Dedifferentiated amniotic fluid mesenchymal stem cell (primary cell): ENCODE measurements at regions not wholly inside any gene's neighbourhood (a gene's known extent, or its start where the extent isn't known, plus 50 kb on each side); places are given as distances from the start of the nearest gene placed in this dataset.

Experiments
- DNase-seq: peaks from one replicate; pipeline ENCODE4 v3.0.0-alpha.2; 2016; ENCODE audit errors: extremely low spot score

DNA sequence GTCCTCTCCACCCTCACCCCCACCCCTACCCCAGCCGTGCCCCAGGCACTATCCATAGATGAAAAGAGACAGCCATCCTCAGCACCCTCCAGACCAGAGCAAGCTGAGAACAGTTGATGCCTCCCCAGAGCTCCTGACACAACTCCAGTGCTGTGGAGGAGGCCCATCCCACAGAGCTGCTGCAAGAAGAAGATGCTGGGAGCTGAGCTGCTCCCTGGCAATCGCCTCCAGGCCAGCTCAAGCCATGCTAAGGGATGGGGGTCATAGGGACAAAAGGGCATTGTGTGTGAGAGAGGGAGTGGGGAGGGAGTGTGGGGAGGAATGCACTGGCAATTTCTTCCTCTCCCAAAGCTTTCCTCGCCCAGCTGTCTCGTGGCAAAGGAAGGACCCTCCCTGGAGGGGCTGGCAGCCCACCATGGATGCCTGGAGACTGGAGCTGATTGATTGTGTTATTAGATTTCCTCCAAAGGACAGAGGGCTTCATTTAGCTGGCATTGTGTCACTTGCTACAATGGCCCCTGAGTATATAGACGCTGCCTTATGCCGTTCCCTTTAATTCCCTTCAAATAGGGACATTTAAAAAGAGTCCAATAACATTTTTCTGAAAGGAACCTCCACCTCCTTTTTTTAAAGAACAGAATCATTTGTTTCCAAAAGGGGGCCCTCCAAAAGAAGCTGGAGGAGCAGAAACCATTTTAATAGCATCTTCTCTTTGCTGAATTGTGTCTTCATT is 476.4 kb downstream of the FOXO1 start:
- no peak for DNase-seq

DNA sequence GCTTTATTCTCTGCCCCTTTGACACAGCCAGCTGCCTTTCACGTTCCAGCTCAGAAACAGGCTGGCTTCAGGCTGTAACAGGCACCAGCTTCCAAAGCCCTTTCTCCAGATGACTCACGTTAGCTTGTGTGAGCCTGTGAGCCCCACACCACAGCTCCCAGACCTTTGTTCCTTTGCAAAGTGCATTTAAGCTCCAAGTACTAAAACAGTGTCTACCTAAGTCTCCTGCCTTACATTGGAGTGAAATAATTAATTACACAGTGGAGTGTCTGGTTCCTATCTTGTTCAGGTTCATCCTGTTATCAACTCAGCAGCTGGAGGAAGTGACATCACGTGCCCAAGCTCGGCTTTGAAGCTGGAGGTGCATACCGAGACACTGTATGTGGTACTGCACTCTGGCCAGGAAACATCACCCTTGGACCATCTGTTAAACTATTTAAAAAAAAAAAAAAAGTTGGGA is 475.8 kb downstream of the FOXO1 start:
- DNase-seq, result no peak

DNA sequence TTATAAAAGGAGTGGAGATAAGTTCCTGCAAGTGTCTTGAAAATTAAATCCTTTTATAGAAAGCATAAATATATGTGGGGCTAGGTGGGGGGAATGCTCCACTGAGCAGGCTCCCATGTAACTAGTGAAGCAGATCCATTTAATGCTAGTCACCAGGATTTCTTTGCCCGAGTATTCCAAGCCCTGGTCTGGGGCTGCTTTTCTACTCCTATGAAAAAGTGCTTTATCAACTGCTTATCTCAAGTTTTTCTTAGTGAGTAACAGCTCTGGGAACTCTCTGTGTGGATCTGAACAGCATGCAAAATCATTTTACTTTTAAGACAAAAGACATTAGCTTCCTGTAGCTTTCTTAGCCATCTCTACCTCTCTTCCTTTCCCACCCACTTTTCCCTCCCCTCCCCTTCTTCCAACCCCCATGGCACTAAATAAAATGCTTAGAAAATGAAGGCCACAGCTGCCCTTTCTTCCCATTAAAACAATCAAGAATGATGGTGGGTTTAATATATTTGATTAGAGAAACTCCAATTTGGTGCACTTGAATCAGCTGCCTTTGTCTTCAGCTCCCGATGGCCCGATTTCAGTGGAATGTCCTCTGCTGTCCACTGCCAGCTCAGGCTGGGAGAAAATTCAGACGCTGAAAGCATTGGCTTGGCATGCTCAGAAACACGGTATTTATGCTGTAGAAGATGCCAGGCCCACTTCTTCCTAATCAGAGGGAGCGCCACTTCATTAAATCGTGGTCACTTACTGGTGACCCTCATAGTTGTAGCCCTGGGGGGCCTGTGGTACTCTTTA is 475.1 kb downstream of the FOXO1 start:
- DNase-seq, result no peak

DNA sequence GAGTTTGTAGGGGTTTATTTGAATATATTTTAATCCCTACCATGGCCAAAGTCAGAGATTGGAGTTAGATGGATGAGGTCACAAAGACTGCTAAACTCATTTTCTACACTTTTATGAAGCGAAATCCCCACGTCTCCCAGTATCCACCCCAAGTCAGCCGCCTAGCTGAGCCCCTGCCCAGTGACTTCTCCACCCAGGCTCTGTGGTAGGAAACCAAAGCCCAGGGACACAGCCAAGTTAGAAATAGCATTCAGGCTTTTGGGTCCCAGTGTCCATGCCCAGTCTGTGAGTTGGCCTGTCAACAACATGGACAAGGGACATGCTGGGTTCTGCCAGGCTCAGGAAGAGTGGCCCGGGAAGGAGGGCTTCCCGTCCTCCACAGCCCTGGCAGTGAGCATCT is 474.0 kb downstream of the FOXO1 start:
- no peak for DNase-seq

DNA sequence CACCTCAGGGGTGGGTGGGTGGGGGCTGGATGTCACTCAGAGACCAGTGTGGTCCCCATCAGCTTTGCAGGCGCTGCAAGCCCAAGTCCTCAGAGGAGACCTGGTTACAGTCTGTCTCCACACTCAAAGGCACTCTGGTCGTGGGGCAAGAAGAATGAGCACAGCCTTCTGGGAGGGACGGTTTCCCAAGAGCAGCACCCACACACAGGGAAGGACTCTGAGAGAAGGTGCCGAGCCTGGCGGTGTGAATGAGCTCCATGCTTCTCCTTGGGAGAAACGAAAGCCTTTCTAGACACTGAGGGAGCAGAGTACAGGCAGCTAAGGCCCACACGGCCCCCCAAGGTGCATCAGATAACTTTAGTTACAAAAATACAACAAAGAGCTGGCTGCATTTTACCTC is 473.6 kb downstream of the FOXO1 start:
- DNase-seq, result no peak

DNA sequence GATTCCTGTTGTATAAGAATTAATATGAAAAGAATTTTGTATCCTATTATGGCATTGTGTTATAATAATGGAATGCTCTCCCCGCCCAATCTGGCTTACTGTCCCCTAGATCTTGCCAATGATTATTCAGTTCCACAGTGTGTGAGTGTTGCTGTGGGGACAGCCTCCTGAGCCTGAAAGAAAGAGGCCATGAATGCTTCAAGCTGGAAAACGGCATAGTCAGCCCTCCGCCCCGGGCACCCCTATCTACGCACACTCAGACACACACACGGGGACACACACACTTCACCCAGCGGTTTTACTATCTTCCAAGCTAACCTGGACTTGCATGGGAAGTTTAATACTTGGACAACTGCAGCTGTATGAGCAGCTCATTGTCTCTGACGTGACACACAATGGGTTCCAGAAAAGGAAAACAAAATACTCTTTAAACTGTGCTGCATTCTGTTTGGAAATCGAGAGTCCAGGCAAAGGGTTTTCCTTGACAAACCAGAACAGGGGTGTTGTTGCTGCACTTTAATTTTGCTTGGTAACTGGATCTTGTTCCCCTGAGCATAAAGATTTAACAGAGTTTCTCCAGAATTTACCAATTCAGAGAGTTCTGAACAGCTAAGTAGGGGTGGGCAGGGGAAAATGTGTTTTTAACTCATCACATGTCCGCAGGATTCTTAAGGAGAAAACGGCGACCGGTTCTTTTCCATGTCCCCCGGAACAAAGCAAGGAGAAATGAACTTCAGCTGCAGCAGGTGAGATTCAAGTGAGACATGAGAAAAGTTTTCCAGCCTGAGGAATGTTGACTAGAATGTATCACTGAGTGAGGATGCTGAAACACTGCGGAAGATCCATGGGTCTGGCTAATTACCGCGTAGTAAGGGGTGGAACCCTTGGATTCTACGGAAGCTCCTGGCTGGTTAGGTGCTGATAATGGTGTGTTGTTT is 472.9 kb downstream of the FOXO1 start:
- no peak for DNase-seq

DNA sequence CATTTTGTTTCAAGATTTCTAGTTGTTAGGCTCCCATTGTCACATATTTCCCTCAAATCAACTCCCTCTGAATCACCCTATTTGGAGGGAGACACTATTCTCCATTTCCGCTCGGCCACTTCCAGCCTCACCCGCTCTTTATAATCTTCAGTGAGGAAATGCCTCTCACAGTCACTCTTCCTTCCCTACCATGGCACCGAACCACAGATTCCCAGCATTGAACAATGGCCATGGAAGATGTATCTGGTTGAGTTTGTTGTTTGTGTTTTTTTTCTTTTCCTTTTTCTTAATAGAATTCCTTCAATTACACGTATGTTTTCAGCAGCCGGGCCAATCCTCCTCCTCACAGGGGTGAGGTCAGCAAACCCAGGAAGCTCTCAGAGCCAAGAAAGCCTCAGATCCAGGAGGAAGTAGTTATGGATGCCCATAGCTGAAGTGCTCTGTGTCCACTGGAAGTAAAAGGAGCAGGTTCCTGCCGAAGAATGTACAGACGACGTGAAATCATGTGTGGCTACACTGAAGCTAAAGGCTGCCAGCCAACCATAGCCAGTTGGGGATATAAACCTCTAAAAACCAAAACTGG is 472.1 kb downstream of the FOXO1 start:
- no peak for DNase-seq

DNA sequence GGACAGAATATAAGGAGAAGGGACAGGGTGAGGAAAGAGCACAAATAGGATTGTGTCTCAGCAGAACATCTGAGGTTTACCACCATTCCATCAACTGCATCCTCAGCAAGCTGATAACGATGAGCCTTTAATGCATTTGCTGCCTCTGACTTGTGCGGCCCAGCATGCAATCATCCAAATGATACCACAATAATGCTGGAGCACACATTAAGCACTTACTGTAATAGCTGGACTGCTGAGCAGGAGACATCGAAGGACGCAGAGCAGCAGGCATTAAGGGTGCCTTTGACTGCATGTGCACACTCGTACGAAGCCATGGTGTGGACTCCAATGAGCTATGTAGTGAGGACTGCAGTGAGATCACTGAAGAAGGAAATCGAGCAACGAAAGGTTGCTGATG is 469.4 kb downstream of the FOXO1 start:
- no peak for DNase-seq

DNA sequence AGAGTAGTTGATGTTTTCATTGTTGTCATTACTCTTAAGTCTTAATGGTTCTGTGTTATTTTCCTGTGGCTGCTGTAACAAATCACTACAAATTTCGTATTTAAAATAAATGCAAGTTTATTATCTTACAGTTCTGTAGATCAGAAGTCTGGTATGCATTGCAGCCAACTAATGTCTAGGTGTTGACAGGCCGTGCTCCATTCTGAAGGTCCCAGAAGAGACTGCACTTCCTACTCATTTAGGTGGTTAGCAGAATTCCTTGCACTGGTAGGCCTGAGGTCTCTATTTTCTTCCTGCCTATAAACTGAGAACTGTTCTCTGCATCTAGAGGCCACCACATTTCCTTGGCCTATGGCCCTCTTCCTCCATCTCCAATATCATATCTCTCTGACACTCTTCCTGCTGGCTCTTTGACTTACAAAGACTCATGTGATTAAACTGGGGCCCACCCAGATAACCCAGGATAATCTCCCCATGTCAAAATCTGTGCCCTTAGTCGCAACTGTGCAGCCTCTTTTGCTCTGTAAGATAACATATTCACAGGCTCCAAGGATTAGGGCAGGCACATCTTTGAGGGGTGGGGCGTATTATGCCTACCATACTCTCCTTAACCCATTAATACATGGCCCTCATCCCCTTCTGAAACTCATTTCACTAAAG is 468.4 kb downstream of the FOXO1 start:
- DNase-seq, result no peak

DNA sequence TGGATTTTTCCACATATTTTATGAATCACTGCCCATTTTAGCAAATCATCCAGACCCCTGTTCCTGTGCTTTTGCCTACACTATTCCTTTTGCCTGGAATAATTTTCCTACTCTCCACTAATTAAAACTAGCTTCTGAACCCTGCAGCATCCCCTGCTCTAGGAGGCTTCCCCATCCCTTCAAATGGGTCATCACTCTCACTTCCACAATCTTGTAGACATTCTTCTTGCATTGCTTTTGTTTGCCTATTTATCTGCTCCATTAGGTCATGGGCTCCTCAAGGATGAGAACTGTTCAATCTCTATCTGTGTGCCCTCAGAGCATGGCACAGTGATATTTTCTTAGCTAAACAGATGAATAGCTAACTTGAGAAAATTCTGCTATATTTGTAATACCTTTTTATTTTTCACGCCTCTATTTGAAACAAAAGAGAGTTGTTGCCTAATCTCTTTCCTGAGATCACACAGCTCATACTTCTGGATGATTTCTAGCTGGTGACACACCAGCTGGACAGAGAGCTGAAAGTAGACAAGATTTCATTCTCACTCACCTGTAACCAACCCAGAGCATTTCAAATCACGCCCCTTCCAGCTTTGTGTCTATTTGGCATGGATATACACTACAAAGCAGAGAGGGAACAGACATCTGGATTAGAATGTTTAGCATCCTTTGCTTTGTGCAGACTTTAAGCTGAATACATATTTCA is 466.0 kb downstream of the FOXO1 start:
- DNase-seq, result no peak

DNA sequence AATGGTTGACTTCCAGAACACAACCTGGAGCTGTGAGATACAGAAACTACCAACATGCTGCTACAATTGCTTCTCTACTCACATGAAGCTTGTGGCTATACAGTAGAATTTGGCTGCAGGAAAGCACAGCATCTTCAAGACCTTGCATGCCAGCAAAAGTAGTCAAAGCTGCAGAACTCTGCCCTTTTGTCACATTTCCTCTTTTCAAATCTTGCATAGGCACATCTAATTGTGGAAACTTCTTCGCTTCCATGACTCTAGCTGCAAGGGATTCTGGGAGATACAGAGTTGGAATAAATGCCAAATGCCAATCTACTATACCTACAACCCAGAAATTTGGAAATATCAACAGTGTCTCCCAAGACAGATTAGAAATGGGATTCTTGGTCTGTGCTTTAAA is 462.2 kb downstream of the FOXO1 start:
- no peak for DNase-seq

DNA sequence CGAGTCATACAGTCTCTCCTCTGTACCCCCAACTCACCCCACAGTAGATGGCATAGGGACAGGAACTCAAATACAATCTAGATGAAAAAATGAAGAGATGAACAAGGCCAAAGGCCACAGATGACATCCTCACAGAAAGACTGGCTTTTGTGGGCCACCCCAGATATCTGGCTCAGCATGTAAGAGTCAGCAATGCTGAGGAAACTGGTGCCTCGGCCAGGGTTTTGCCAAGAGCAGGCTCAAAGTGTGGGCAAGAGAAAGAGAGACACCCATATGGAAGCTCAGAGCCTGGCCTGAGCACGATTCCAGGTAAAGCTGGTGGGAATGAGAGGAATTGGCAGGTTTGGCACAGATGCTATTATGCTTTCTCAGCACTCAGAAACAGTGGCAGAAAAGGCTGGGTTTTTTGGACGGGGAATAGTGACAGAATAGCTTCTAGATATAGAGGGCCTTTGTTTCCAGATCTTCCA is 460.6 kb downstream of the FOXO1 start:
- DNase-seq, result no peak

DNA sequence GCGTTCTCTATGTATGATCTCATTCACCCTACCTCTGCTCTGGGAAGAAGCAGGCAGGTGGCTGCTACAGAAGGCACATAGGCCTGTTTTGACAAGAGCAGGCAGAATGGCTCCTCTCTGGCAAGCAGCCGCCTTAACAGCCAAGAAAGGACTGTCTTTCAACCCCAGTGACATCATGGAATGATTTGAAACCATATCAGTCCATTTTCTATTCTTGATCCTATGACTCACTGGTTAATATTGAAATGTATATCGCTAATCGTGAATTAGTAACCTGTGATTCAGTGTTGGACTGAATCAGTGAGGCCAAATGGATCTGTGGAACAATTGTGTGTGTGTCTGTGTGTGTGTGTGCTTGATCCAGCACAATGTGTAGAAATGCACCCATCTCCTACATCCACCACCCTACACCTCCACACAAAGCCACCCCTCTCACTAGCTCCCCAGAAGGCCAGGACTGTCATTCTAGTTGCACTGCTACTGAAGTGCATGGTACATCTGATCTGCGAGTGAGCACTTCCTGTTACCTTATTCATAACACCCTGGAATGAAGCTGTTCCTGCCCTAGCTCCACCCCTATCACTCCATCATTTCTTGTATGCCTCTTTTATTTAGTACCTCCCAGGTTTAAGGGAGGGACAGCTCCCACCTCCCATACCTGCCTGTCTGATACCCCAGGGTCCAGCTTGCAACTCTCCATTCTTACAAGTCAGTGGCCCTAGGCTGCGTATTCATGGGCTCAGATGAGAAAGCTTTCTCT is 460.0 kb downstream of the FOXO1 start:
- no peak for DNase-seq

DNA sequence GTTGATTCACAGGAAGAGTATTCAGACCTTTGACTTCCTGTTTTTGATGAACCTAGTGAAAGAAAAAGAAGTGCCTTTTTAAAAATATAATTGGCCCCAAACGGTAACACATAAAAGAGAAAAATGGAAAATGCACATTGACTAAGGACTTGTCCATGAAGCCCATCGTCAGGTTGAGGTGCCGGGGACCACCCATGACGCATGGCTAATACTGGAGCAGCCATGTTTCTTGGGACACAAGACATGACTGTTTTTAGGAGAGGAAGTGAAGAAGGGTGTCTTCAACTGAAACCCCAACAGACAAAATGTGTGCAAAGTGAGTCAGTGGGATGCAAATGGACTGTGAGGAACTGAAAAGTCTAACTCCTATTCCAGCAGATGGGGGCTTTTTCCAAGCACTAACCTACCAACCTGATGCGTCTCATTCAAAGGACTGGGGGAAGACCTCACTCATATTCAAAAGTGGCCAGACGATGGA is 459.4 kb downstream of the FOXO1 start:
- no peak for DNase-seq

DNA sequence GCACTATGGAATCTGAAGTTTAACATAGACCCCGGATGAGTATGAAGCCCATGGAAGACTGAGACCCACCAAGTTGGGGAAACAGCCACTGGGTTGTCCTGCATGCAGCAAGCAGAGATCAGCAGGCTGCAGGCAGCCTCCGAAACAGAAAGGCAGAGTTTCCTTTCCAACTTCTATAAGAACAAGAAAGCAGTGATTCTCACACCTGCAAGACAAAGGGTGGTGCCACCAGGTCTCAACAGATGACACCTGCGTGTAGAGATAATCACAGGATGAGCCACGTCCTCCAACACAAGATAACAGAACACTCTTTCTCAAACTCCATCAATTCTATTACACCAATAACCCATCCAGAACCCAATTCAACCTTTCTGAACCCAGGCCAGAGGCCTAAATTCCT is 457.9 kb downstream of the FOXO1 start:
- no peak for DNase-seq

DNA sequence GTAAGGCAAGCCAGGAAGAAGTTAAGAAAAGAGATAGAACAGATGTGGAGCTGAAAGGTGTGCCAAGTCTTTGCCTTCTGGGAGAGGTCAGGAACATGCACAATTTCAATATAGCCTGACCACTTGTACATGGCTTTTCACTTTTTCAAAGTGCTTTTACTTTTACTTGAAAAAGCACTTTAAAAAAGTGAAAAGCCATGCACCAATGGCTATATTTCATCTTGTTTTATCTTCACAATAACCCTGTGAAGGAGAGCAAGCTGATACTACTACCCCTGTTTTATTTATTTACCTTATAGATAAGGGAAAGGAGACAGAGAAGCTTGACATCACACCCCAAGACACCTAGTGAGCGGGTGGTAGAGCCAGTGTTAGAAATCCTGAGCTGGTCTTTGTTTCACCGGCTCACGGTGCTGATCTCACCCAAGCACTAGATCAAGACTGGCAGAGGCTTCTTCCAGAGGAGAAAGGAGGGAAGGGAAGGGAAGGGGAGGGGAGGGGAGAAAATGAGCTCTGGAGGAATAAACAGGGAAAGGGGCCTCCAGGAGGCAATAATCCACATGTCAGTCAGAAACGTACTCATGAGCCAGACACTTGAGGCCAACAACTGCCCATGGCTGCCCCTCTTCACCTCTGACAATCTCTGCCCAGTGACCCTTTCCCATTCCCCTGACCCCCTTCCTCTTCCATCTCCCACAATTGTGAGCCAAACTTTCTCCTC is 455.4 kb downstream of the FOXO1 start:
- no peak for DNase-seq

DNA sequence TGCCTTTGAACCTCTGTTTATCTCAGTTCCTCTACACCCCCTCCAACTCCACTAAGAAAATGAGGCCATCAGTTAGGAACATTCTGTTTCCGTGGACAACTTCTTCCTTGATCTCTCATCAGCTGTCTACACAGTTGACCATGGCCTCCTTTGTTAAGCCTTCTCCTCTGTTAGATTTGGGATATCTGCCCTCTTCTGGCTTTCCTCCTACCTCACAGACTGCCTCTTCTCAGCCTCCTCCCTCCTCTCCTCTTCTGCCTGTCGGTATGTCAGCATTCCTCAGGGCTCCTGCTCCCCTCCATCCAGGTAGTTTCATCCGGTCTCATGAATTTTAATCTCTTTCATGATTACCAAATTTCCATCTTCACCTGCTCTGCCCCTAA is 454.9 kb downstream of the FOXO1 start:
- DNase-seq, result no peak

DNA sequence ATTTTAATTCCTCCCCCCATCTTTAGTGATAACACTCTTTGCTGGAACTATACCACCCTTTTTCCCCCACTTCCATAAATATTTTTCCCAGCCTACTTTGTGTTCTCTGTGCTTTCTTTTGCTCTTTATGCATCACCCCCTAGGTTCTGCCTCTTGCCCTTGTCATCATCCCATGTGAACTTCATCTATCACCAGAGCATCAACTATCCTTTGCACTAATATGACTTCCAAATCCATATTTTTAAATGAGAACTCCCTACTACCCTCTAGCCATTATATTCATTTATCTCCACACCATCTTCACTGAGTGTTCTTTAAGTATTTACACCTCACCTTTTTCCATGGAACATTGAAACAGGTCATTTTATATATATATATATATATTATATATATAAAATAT is 452.7 kb downstream of the FOXO1 start:
- no peak for DNase-seq

DNA sequence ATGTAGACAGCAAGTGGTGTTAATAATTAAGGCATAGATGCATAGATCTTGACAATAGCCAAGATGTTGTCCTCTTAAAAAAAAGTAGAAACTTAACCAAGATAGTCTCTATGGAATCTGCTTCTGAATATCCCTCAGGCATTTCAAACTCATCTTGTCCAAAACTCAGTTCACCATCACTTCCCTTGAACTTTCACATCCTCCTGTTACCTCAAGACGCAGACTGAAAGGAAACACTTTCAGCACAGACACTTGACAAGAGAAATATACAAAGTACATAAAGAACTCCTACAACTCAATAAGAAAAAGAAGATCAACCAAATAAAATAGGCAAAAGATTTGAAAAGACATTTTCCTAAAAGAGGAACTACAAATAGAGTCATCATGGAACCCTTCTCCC is 451.1 kb downstream of the FOXO1 start:
- DNase-seq, result no peak
